ENCODE measurements at regions not wholly inside any gene's neighbourhood (a gene's known extent, or its start where the extent isn't known, plus 50 kb on each side); places are given as distances from the start of the nearest gene placed in this dataset.

DNA sequence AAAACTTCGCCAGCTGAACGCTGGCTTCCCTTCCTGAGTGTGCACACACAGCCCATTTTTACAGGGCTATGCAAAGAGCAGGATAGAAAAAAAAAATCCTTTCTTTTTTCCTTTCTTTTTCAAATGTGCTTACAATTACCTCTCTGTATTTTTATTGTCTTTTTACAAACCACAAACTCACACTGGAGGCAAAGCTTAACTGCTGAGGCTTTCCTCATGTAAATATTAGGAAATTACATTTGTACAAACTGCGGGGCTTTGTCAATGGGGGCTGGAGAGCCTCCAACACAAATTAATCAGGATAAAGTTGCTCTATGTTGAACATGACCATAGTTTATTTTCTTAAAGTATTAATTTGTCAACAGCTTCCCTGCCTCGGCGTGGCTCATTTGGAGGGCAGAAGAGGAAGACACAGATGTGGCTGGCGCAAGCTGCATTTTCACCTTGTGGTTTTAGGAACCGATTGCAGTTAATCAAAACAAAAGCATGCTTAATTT, 411.7 kb upstream of the MKI67 start:
- no peaks in the 10 kb centered on the region for H3K79me2 ChIP-seq
- TF ChIP-seq, protein P1, sequence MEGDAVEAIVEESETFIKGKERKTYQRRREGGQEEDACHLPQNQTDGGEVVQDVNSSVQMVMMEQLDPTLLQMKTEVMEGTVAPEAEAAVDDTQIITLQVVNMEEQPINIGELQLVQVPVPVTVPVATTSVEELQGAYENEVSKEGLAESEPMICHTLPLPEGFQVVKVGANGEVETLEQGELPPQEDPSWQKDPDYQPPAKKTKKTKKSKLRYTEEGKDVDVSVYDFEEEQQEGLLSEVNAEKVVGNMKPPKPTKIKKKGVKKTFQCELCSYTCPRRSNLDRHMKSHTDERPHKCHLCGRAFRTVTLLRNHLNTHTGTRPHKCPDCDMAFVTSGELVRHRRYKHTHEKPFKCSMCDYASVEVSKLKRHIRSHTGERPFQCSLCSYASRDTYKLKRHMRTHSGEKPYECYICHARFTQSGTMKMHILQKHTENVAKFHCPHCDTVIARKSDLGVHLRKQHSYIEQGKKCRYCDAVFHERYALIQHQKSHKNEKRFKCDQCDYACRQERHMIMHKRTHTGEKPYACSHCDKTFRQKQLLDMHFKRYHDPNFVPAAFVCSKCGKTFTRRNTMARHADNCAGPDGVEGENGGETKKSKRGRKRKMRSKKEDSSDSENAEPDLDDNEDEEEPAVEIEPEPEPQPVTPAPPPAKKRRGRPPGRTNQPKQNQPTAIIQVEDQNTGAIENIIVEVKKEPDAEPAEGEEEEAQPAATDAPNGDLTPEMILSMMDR (IDR thresholded peaks at IDR 0.05), result no peak
- no peaks in the 10 kb centered on the region for H3K36me3 ChIP-seq (ENCODE audit: control insufficient read depth, insufficient read depth, low read length)
- no peak overlapping the region for H2AFZ ChIP-seq
- H3K4me1 ChIP-seq, result no peaks in the 10 kb centered on the region
- no peak overlapping the region for H3K4me3 ChIP-seq (ENCODE audit: low read depth, low read length)
- no peak overlapping the region for H3K27ac ChIP-seq
- peaks cover 4% of the 10 kb centered on the region for H3K27me3 ChIP-seq (ENCODE audit: control insufficient read depth, insufficient read depth, low read length)
- no peak overlapping the region for H3K9ac ChIP-seq
- H3K9me3 ChIP-seq (ENCODE audit: control insufficient read depth, low read length), result no peaks in the 10 kb centered on the region
- H3K4me2 ChIP-seq (ENCODE audit: low read length), result no peak overlapping the region

DNA sequence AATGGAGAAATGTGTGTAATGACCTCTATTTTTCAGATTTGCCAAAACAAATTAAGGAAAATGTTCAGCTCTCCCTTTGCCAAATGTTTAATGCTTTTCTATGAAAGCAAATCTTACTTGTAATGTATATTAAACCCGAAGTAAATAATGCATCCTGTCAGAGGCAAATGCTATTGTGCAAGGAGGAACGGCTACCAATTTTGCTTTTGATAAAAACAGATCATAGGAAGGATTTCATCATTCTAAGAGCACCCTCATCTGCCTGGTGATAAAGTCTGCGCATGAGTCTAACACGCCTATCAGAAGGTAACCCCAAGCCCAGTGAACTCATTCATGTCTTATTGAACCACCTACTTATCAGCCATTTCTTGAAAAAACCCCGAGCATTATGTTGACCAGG, 412.4 kb upstream of the MKI67 start:
- Histone ChIP-seq H3K36me3 (ENCODE audit: control insufficient read depth, insufficient read depth, low read length) (no peaks in the 10 kb centered on the region), H3K4me1 (no peaks in the 10 kb centered on the region), H3K27me3 (ENCODE audit: control insufficient read depth, insufficient read depth, low read length) (peaks cover 4% of the 10 kb centered on the region), H3K9ac (no peak overlapping the region), H3K4me2 (ENCODE audit: low read length) (no peak overlapping the region), H3K79me2 (no peaks in the 10 kb centered on the region), H3K4me3 (ENCODE audit: low read depth, low read length) (no peak overlapping the region), H3K27ac (no peak overlapping the region), H3K9me3 (ENCODE audit: control insufficient read depth, low read length) (no peaks in the 10 kb centered on the region), H2AFZ (no peak overlapping the region)
- TF ChIP-seq, protein P1 (IDR thresholded peaks at IDR 0.05), result no peak

DNA sequence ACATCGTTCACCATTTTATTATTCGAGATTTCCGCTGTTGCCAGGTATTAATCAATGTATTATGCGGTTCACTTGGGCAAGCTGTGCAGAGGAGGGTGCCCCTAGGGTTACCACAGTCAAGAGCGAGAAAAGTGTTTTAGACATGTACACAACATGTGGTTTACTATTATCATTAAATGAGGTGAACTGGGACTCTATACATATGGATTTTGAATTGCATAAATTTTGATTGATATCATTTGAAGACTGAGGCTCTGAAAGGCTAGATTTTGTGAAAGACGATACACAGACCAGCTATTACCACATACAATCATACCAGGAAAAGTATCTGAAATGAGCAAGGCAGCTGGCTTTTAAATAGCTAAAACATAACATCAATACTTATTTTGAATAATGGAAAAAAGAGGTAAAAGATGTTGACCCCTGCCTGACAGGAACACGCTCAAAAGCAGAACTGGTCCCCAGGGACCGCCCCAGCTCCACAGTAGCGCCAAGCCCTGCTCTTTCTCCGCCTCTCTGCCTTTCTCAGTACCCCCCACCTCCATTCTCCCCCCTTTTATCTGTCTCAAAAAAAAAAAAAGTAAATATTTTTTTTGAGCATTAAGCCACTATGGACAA, 413.4 kb upstream of the MKI67 start:
- TF ChIP-seq, protein P1 (IDR thresholded peaks at IDR 0.05), result no peak
- Histone ChIP-seq H3K4me1 (no peaks in the 10 kb centered on the region), H3K27me3 (ENCODE audit: control insufficient read depth, insufficient read depth, low read length) (peaks cover 4% of the 10 kb centered on the region), H2AFZ (no peak overlapping the region), H3K9ac (no peak overlapping the region), H3K9me3 (ENCODE audit: control insufficient read depth, low read length) (no peaks in the 10 kb centered on the region), H3K79me2 (no peaks in the 10 kb centered on the region), H3K4me3 (ENCODE audit: low read depth, low read length) (no peak overlapping the region), H3K27ac (no peak overlapping the region), H3K4me2 (ENCODE audit: low read length) (no peak overlapping the region), H3K36me3 (ENCODE audit: control insufficient read depth, insufficient read depth, low read length) (no peaks in the 10 kb centered on the region)

DNA sequence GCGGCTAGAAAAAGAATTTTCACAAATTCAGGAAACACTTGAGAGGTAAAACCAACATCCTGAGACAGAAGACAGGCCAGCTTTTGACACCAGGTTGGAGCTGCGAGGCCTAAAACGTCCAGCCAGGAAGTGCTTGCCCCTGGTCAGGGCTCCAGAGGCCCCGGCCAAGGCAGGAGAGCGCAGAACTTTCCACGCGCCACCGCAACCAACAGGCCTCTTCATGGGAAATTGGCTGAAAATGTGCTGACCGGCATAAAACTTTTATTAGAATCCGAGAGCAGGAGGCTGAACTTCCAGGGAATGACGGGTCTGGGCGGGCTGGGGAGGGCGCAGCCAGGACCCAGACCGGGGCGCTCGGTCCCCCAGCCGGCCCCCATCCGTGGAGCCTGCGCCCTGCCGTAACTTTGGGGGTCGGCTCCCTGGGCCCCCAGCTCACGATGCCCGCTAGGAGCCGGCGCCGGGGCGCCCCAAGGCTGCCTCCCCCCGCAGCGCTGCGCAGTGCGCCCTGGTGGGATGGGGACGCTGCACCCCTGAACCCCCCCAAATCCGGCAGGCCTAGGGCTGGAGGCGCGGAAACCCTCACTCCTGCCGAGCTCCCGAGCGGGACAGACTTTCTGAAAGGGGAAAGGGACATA, 414.0 kb upstream of the MKI67 start:
- Histone ChIP-seq H3K4me3 (ENCODE audit: low read depth, low read length) (no peak overlapping the region), H3K4me2 (ENCODE audit: low read length) (no peak overlapping the region), H3K27me3 (ENCODE audit: control insufficient read depth, insufficient read depth, low read length) (peaks cover 3% of the 10 kb centered on the region), H3K36me3 (ENCODE audit: control insufficient read depth, insufficient read depth, low read length) (no peaks in the 10 kb centered on the region), H3K9me3 (ENCODE audit: control insufficient read depth, low read length) (no peaks in the 10 kb centered on the region), H2AFZ (no peak overlapping the region), H3K4me1 (no peaks in the 10 kb centered on the region), H3K27ac (no peak overlapping the region), H3K9ac (no peak overlapping the region), H3K79me2 (no peaks in the 10 kb centered on the region)
- TF ChIP-seq, protein P1 (IDR thresholded peaks at IDR 0.05), result no peak

All from parathyroid adenoma (tissue), 2 donors.